ENCODE measurements at regions not wholly inside any gene's neighbourhood (a gene's known extent, or its start where the extent isn't known, plus 50 kb on each side); places are given as distances from the start of the nearest gene placed in this dataset.

DNA sequence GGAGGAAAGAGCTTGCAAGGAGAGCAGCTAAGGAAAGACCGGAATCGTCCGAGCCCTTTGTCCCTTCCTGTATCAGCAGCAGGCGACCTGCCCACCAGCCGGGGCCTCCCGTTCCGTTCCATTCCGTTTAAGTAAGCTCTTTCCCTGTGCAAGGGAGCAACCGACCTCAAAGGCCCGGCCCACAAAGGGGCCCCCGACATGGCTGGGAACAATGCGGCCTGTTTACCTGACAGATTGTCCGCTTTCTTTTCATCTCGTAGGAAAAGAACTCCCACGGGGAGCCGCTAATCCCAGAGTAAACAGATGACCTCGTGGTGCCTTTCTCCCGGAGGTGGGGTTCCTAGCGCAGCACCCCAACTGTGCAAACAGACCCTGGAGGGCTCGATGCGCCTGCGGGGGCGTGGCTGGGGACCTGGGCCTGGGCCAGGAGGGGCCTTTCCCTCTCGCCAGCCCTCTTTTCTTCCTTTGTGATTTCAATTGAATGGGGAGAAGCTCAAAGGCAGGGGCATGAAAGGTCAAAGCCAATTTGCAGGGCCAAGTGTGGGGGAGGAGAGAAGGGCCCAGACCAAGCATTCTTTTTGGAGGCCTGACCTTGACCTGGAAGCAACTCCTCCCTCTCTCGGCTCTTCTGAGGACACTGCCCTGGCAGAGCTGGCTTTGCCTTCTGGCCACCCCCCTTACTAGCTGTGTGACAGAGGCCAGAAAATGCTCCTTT, 120.2 kb downstream of the INHBB start:
- H3K4me1 ChIP-seq (ENCODE audit: insufficient read depth): peaks cover 19% of the 10 kb centered on the region
- no peak overlapping the region for H3K4me3 ChIP-seq
- WGBS, 3 donors: 31 to 44% (median 37%) methylated on average over 25 of the region's 25 CpGs
- no peak overlapping the region for H3K27ac ChIP-seq
- H3K9me3 ChIP-seq: no peaks in the 10 kb centered on the region
- no peaks in the 10 kb centered on the region for H3K36me3 ChIP-seq
- intact Hi-C loops (cut with DNase I): loop anchor here in 2 of 4 donors (10.0 kb wide), 1 partner anchor 209 kb away; no protein-coding TSS in a partner anchor
- TF ChIP-seq EP300 (IDR thresholded peaks at IDR 0.05) (no peak), CTCF (IDR thresholded peaks at IDR 0.05) (no peak), POLR2A (IDR thresholded peaks at IDR 0.05) (no peak)
- no peaks in the 10 kb centered on the region for H3K27me3 ChIP-seq
- DNase-seq: peak in 3 of 5 donors; percentile 16 to 54 (median 25)

GRCh38 chr2:120466704-120467054, 120.7 kb downstream of the INHBB start:
- intact Hi-C loops (cut with DNase I): loop anchor here in 2 of 4 donors (10.0 kb wide), 1 partner anchor 208 kb away; no protein-coding TSS in a partner anchor
- Histone ChIP-seq H3K4me1 (ENCODE audit: insufficient read depth) (peaks cover 19% of the 10 kb centered on the region), H3K9me3 (no peaks in the 10 kb centered on the region), H3K36me3 (no peaks in the 10 kb centered on the region), H3K27ac (no peak overlapping the region), H3K4me3 (no peak overlapping the region), H3K27me3 (no peaks in the 10 kb centered on the region)
- WGBS, 3 donors: 81 to 89% (median 83%) methylated on average over 2 of the region's 2 CpGs
- no peak for TF ChIP-seq EP300 (IDR thresholded peaks at IDR 0.05)
- TF ChIP-seq POLR2A (IDR thresholded peaks at IDR 0.05): no peak
- TF ChIP-seq CTCF (IDR thresholded peaks at IDR 0.05): no peak
- DNase-seq: no peak

- Histone ChIP-seq H3K4me3 (no peak overlapping the region), H3K9me3 (no peaks in the 10 kb centered on the region), H3K4me1 (ENCODE audit: insufficient read depth) (peaks cover 19% of the 10 kb centered on the region), H3K27ac (peak overlapping the region in 1 of 2 donors; percentile 31), H3K27me3 (no peaks in the 10 kb centered on the region), H3K36me3 (no peaks in the 10 kb centered on the region)
- WGBS, 3 donors: 53 to 61% (median 60%) methylated on average over 6 of the region's 6 CpGs
- TF ChIP-seq EP300 (IDR thresholded peaks at IDR 0.05): no peak
- no peak for TF ChIP-seq POLR2A (IDR thresholded peaks at IDR 0.05)
- peak in 2 of 5 donors; percentile 19 to 35 for DNase-seq
- intact Hi-C loops (cut with DNase I): loop anchor here in 2 of 4 donors (10.0 kb wide), 1 partner anchor 207 kb away; no protein-coding TSS in a partner anchor
These were observed 122.2 kb downstream of the INHBB start for GRCh38 chr2:120468136-120468535.

DNA sequence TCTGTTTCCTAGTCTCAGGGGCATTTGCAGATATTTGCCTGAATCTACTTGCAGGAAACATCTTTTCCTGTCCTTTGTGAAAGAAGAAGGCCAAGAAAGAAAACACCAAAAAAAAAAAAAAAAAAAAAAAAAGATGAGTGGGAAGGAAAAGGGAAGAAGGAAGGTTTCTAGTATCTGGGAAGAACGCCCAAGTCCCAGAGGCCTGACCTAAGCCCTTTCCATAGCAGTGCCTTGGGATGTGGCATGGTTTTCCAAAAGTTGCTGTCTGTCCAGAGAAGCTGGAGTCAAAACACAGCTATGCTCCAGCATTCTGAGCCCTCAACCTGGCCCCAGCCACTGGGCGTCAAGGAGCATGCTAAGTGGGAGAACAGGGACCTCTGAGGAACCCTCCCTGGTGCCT, 123.5 kb downstream of the INHBB start:
- Histone ChIP-seq H3K36me3 (no peaks in the 10 kb centered on the region), H3K4me1 (ENCODE audit: insufficient read depth) (peaks cover 19% of the 10 kb centered on the region), H3K27ac (peak overlapping the region in 1 of 2 donors; percentile 37), H3K4me3 (no peak overlapping the region), H3K9me3 (no peaks in the 10 kb centered on the region), H3K27me3 (no peaks in the 10 kb centered on the region)
- no peak for TF ChIP-seq EP300 (IDR thresholded peaks at IDR 0.05)
- no peak for TF ChIP-seq POLR2A (IDR thresholded peaks at IDR 0.05)
- no peak for TF ChIP-seq CTCF (IDR thresholded peaks at IDR 0.05)
- 6 to 10% (median 7%) methylated on average over 2 of the region's 2 CpGs for WGBS, 3 donors
- peak; percentile 44 to 74 (median 68) for DNase-seq
- intact Hi-C loops (cut with DNase I): loop anchor here in 2 of 4 donors (10.0 kb wide), 1 partner anchor 205 kb away; no protein-coding TSS in a partner anchor
